Breast epithelium (tissue), 4 donors: ENCODE measurements at regions not wholly inside any gene's neighbourhood (a gene's known extent, or its start where the extent isn't known, plus 50 kb on each side); places are given as distances from the start of the nearest gene placed in this dataset.

Experiments
- DNase-seq, 2 donors: peaks; one replicate each; pipeline ENCODE4 v3.0.0-alpha.2; 2019; ENCODE audit warnings: low spot score in 2 of 2
- H3K27ac ChIP-seq, 2 donors: fragments of 200-600 bp; sonication (generic) in 1 of 2; one replicate each; pipeline ENCODE4 v1.5.1; 2016 to 2019; ENCODE audit warnings: mild to moderate bottlenecking in 1 of 2
- H3K27me3 ChIP-seq, 2 donors: fragments of 200-600 bp; sonication (generic) in 1 of 2; one replicate each; pipeline versions ENCODE4 v1.5.1 to v1.6.0; 2017 to 2019; ENCODE audit warnings: control low read depth in 1 of 2, mild to moderate bottlenecking in 1 of 2
- H3K36me3 ChIP-seq: fragments of 200-600 bp; one replicate; pipeline ENCODE4 v1.5.1; 2019
- H3K4me1 ChIP-seq, 2 donors: fragments of 200-600 bp; sonication (generic); one replicate each; pipeline ENCODE4 v1.5.1; 2016 to 2019; ENCODE audit warnings: control low read depth in 1 of 2
- H3K4me3 ChIP-seq, 3 donors: fragments of 200-600 bp; sonication (generic); 1 replicate in 2 of 3; 2 replicates in 1 of 3; pipeline ENCODE4 v1.5.1; 2016 to 2019; ENCODE audit warnings: mild to moderate bottlenecking in 3 of 3, moderate library complexity in 2 of 3
- H3K9me3 ChIP-seq, 2 donors: fragments of 200-600 bp; sonication (generic) in 1 of 2; one replicate each; pipeline ENCODE4 v1.5.1; 2016 to 2019; ENCODE audit warnings: control low read depth in 1 of 2
- POLR2A ChIP-seq: fragments of 450-650 bp; IDR thresholded peaks from one replicate; pipeline ENCODE4 v1.6.1; 2016; ENCODE audit warnings: antibody characterized with exemption, mild to moderate bottlenecking, moderate library complexity
- POLR2AphosphoS5 ChIP-seq, 3 donors: sonication (generic); formaldehyde crosslinking; IDR thresholded peaks; one replicate each; pipeline ENCODE4 v1.6.1; 2017; ENCODE audit warnings: antibody characterized with exemption in 3 of 3
- intact Hi-C: fragments of 100-400 bp; cut with DNase I; formaldehyde crosslinking; loops from one replicate; pipeline ENCODE4 v1.15.1; 2023; ENCODE audit warnings: low total_unique reads
- TF ChIP-seq, protein P1 (sequence below), 3 donors: fragments of 450-650 bp; IDR thresholded peaks; one replicate each; pipeline ENCODE4 v1.5.1; 2016 to 2017; ENCODE audit warnings: antibody characterized with exemption in 3 of 3, mild to moderate bottlenecking in 3 of 3, moderate library complexity in 3 of 3

- no peak for DNase-seq
- no peak overlapping the region for H3K27ac ChIP-seq
- H3K9me3 ChIP-seq: no peaks in the 10 kb centered on the region
- TF ChIP-seq POLR2AphosphoS5 (IDR thresholded peaks at IDR 0.05) (no peak), POLR2A (no peak)
- TF ChIP-seq, protein P1, sequence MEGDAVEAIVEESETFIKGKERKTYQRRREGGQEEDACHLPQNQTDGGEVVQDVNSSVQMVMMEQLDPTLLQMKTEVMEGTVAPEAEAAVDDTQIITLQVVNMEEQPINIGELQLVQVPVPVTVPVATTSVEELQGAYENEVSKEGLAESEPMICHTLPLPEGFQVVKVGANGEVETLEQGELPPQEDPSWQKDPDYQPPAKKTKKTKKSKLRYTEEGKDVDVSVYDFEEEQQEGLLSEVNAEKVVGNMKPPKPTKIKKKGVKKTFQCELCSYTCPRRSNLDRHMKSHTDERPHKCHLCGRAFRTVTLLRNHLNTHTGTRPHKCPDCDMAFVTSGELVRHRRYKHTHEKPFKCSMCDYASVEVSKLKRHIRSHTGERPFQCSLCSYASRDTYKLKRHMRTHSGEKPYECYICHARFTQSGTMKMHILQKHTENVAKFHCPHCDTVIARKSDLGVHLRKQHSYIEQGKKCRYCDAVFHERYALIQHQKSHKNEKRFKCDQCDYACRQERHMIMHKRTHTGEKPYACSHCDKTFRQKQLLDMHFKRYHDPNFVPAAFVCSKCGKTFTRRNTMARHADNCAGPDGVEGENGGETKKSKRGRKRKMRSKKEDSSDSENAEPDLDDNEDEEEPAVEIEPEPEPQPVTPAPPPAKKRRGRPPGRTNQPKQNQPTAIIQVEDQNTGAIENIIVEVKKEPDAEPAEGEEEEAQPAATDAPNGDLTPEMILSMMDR (IDR thresholded peaks at IDR 0.05): no peak
- H3K4me3 ChIP-seq: no peak overlapping the region
- no peaks in the 10 kb centered on the region for H3K4me1 ChIP-seq
- intact Hi-C loops: no loop called here
- no peaks in the 10 kb centered on the region for H3K27me3 ChIP-seq
- no peaks in the 10 kb centered on the region for H3K36me3 ChIP-seq
These were observed 225.0 kb upstream of the P2RY1 start for GRCh38 chr3:152609891-152610290.

- no peaks in the 10 kb centered on the region for H3K4me1 ChIP-seq
- H3K4me3 ChIP-seq: no peak overlapping the region
- H3K27me3 ChIP-seq: no peaks in the 10 kb centered on the region
- H3K9me3 ChIP-seq: no peaks in the 10 kb centered on the region
- no peaks in the 10 kb centered on the region for H3K36me3 ChIP-seq
- no peak for DNase-seq
- no peak overlapping the region for H3K27ac ChIP-seq
- intact Hi-C loops: no loop called here
- no peak for TF ChIP-seq POLR2AphosphoS5 (IDR thresholded peaks at IDR 0.05)
- TF ChIP-seq, protein P1 (IDR thresholded peaks at IDR 0.05): no peak
- TF ChIP-seq POLR2A: no peak
These were observed 224.3 kb upstream of the P2RY1 start for GRCh38 chr3:152610622-152611021.

DNA sequence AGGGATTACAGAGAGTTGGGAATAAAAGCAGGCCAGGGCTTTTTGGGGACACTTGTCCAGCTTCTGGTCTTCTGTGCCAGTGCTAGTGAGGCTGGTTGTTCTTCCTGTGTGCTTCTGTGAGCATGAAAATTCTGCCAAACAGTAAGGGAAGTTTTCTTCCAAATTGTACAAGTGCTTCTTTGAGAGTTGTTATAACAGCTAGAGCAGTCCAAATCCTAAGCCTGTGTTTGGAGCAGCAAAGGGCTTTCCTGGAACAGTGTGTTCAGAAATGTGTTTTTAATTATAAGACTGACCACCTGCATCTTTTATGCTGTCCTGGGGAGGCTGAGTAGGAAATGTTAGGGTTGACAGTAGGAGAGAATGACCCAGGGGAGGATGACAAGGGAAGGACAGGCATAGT, 223.0 kb upstream of the P2RY1 start:
- no peak overlapping the region for H3K4me3 ChIP-seq
- no peak for DNase-seq
- no peaks in the 10 kb centered on the region for H3K9me3 ChIP-seq
- no peaks in the 10 kb centered on the region for H3K4me1 ChIP-seq
- TF ChIP-seq POLR2A (no peak), POLR2AphosphoS5 (IDR thresholded peaks at IDR 0.05) (no peak)
- TF ChIP-seq, protein P1 (IDR thresholded peaks at IDR 0.05): no peak
- no peaks in the 10 kb centered on the region for H3K36me3 ChIP-seq
- no peaks in the 10 kb centered on the region for H3K27me3 ChIP-seq
- intact Hi-C loops: no loop called here
- H3K27ac ChIP-seq: no peak overlapping the region

- intact Hi-C loops: no loop called here
- Histone ChIP-seq H3K4me1 (no peaks in the 10 kb centered on the region), H3K36me3 (no peaks in the 10 kb centered on the region), H3K27me3 (no peaks in the 10 kb centered on the region), H3K27ac (no peak overlapping the region), H3K4me3 (no peak overlapping the region), H3K9me3 (no peaks in the 10 kb centered on the region)
- TF ChIP-seq POLR2AphosphoS5 (IDR thresholded peaks at IDR 0.05) (no peak), POLR2A (no peak)
- TF ChIP-seq, protein P1 (IDR thresholded peaks at IDR 0.05): no peak
- no peak for DNase-seq
These were observed 221.1 kb upstream of the P2RY1 start for GRCh38 chr3:152613851-152614250.

- H3K36me3 ChIP-seq: no peaks in the 10 kb centered on the region
- H3K4me1 ChIP-seq: no peaks in the 10 kb centered on the region
- no peak overlapping the region for H3K27ac ChIP-seq
- H3K9me3 ChIP-seq: no peaks in the 10 kb centered on the region
- no peak overlapping the region for H3K4me3 ChIP-seq
- H3K27me3 ChIP-seq: no peaks in the 10 kb centered on the region
- intact Hi-C loops: no loop called here
- TF ChIP-seq, protein P1 (IDR thresholded peaks at IDR 0.05): no peak
- TF ChIP-seq POLR2A (no peak), POLR2AphosphoS5 (IDR thresholded peaks at IDR 0.05) (no peak)
- DNase-seq: no peak
These were observed 219.2 kb upstream of the P2RY1 start for GRCh38 chr3:152615681-152616080.
